ENCODE measurements at regions not wholly inside any gene's neighbourhood (a gene's known extent, or its start where the extent isn't known, plus 50 kb on each side); places are given as distances from the start of the nearest gene placed in this dataset.
A peak's percentile ranks its signal among the peaks of the same experiment; 100 is the strongest.
"Not testable (repeated sequence)": the region's sequence is repeated elsewhere in the genome, so short reads cannot be mapped to it uniquely, and the experiment has no call there.

DNA sequence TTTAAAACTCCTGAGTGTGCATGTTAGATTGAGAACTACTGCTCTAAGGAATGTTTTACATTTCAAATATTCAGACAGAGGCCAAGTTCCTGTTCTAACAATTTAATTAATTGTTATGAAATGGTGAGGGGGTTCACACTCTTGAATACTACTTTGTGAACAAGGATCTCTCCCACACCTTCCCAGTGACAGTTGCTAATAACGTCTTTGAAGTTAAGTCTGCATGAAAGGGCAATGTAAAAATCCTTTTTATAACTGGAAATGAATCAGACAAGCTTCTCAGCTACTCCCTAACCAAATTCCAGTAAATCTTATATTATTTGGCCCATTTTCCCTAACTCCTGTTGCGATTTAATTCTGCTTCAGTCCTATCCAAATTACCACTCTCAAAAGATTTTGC, 828.5 kb upstream of the ADAMTS5 start:
- no peak for DNase-seq

DNA sequence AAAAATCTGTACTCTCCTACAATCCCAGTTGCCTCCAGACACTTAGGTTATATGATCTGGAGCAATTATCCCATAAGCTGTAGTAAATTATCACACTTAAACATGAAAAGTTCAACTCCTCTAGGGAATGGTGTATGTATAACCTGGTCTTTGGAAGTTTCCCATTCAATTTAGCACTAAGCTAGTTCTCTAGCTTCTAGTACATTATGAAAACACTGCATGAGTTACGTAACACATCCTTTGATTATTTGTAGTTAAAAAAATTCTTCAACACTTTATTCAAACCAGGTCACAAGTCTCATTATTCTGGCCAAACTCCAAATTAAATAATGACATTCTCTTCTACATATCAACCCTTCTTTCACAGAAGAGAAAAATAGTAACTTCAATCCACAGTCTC, 827.0 kb upstream of the ADAMTS5 start:
- no peak for DNase-seq

DNA sequence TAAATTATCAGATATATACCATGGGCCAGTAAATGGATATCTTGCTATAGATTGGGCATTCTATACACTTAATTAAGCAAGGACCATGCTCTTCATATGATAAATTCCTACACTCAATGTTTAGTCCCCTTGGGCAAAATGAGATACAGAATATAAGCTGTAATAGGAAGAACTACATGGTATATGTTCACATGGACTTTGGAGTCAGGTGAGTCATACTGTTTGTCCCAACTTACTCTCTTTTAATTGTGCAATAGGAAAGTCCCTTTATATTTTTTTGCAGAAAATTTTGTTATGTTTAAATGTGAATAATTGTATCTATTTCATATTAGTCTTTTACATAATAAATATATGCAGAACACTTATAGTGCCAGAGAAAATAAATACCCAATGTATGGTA, 820.2 kb upstream of the ADAMTS5 start:
- no peak for DNase-seq

DNA sequence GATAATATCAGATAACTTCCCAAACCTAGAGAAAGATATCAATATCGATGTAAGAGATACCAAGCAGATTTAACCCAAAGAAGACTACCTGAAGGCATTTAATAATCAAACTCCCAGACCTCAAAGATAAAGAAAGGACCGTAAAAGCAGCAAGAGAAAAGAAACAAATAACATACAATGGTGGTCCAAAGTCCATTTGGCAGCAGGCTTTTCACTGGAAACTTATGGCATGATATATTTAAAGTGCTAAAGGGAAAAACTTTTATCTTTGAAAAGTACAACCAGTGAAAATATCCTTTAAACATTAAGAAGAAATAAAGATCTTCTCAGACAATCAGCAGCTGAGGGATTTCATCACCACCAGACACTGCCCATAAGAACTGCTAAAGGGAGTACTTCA, 812.7 kb upstream of the ADAMTS5 start:
- DNase-seq, result no peak

DNA sequence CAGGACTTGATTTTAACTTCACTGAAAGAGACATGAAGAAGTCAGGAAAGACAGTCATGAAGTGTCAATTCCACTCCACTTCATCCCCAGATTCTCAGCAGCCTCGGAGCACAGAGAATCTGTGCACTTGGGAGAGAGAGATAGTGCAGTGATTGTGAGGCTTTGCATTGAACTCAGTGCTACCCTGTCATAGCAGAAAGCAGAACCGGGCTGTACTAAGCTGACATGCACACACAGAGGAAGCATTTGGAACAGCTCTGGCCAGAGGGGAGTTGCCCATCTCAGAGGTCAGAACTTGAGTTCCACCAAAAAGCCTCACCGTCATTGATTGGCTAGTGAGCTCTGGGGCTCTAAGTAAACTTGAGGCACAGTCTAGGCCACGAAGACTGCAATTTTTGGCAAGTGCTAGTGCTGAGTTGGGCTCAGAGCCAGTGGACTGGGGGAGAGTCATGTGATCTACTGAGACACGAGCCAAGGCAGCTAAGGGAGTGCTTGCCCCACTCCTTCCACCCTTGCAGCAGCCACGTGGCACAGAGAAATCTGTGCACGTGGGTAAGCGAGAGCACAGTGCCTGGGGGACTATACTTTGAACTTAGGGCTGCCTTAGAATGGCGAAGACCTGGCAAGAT, 810.2 kb upstream of the ADAMTS5 start:
- DNase-seq, result peak; percentile 53

DNA sequence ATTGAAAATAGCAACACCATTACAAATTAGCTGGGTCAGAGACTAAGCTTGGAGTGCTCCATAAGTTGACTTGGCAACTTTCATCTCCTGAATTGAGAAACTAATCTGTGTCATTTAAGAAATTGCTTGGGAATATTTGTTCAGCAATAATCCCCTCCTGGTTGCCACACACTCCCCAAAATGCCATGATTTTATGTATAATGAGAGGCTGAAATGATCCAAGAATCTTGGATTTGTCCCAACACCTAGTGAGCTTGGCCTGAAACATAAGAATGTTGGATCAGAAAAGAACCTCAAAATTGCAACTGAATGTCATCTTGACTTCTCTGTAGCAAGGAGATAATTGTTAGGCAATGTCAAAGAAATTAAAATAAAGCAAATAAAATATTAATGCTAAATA, 805.9 kb upstream of the ADAMTS5 start:
- peak; percentile 62 for DNase-seq

DNA sequence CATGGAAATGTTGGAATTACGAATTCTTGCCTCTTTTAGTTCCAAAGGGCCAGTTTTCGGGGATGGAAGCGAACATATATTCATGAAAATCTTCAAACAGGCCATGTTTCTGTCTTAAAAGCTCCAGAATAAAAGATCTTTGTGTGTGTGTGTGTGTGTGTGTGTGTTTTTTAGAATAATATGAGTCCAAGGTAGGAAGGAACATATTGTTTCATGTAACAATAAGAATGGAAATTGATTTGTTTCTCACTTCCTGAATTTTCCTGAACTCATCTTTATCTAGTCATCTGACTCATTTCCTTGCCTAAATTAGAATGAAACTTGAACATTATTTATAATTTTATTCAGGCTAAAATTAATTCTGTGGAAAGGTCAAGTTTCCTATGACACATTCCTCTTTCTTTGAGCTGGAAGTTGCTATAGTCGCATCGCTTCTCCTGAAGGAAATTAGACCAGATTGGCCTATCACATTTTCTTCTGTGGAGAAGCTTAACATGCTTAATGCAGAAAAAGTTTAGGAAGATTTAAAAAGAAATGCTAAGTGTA, 805.1 kb upstream of the ADAMTS5 start:
- DNase-seq, result no peak

DNA sequence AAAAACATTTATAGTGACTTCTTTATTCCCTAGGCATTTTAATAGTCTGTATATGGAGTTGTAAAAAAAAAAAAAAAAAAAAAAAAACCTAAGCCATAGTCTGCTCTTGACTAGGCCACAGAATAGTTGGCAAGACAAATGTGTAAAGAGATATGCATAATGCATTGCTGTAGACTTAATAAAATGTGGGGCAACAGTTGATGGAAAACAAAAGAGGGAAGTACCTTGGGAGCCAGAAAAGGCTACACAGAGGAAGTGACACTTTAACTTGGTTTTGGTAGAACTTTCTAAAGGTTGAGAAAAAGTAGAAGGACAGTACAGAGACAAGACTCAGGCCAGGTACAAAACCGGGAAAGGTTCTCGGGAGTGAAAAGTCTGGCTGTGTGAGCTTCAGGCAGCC, 802.9 kb upstream of the ADAMTS5 start:
- no peak for DNase-seq

DNA sequence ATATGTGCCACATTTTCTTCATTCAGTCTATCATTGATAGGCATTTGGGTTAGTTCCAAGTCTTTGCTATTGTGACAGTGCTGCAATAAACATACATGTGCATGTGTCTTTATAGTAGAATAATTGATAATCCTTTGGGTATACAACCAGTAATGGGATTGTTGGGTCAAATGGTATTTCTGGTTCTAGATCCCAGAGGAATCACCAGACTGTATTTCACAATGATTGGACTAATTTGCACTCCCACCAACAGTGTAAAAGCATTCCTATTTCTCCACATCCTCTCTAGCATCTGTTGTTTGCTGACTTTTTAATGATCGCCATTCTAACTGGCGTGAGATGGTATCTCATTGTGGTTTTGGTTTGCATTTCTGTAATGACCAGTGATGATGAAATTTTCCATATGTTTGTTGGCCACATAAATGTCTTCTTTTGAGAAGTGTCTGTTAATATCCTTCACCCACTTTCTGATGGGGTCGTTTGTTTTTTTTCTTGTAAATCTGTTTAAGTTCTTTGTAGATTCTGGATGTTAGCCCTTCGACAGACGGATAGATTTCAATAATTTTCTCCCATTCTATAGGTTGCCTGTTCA, 801.3 kb upstream of the ADAMTS5 start:
- not testable (repeated sequence) for DNase-seq

DNA sequence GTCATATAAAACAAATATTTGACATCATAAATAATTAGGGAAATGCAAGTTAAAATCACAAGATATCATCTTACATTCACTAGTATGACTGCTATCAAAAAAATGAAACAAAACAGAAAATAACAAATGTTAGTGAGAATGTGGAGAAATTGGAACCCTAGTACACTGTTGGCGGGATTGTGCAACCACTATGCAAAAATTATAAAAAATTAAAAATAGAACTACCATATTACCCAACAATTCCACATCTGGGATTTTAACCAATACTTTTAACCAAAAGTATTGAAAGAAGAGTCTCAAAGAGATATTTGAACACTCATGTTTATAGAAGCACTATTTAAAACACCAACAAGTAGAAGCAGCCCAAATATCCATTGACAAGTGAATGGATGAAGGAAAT, 797.2 kb upstream of the ADAMTS5 start:
- DNase-seq, result no peak

DNA sequence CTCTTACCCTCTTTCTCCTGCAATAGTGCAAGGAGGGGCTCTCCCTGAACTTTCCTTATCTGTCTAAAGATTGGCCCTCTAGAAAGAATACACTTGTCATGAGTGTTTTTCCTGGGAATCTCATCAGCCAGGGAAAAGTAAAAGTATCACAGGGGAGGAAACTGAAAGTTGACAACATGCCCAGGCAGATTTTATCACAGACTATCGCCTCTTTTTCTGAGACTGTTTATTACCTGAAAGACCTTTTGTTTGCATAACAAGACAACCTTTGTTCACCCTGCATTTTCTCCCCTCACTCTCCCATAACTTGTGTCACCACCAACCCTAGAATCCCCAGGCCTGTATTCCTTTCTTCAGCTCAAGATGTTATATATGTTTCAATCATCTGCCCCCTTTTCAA, 794.7 kb upstream of the ADAMTS5 start:
- DNase-seq, result no peak

DNA sequence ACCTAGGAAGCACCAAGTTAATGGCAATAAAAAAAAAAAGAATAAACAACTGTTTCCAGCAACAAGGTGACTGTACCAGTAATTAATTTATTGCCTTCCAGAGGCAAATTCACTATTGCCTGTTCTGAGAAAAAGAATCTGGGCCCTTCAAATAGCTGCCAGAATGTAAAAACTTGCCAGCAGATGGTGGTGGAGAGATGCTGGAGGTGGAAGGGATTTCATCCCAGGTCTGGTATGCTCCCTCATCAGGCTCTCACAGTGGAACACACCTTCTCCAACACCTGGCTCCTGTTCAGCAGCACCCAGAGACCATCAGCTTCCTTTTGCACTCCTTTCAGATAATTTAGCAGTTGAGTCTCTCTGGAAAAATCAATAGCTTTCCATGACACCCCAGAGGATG, 792.9 kb upstream of the ADAMTS5 start:
- no peak for DNase-seq

DNA sequence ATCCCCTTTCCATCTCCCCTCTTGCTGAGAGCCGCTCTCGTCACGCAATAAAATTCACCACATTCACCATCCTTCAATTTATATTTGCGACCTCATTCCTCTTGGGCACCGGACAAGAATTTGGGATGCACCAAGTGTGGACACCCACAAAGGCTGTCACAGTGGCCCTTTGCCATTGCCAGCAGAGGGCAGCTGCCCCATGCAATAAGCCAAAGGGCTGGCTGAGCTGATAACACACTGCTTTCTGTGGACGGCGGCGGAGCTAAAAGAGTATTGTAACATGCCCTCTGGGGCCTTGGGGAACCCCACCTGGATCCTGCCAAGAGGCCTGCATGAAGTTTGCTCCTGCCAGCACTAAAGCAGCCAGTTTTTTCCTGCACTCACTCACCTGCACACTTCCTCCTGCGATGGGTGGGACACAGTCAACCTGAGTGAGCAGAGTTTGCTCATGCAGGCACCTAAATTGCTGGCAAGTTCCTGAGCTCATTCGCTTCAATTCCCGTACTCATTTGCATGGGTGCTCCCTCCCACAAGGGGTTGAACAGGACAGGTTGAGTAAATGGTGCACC, 792.3 kb upstream of the ADAMTS5 start:
- DNase-seq, result no peak

DNA sequence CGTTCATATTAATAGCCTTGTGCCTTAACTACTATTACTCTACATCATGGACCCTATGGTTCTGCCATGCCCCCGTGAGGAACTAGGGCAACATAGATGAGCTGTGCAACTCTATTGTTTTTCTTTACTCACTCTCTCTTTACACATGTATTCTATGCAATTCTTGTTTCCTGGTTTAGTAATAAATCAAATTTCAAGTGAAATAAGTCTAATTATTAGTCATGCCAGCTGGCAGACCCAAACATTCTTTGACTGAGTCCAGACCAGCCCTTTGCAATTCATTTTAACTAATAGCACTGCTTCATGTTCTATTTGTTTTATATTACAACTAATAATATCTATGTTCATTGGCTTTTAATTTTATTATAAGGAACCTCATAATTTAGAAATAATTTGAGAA, 789.3 kb upstream of the ADAMTS5 start:
- no peak for DNase-seq

DNA sequence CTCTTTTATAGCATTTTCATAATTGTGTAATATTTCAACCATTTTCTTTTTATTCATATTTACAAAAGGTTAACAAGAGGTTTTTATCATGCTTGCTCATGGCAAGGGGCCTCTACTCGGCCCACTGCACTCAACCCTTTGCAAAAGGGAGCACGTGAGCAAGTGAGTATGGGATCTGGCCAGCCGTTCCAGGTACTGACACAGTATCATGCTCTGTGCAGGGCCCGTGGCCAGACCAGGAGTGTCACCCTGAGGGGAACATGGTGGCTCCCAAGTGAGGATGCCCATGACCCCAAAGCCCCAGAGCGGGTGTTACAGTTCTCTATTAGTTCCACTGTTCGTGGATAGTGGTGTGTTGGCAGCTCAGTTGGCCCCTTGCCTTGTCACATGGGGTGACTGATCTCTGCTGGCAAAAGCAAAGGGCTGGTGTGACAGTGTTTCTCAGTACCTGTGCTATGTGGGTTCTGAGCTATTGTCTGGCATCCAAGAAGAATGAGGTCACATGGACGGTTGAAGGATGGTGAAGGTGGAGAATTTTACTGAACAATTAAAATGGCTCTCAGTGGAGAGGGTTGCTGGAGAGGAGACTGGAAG, 777.2 kb upstream of the ADAMTS5 start:
- DNase-seq, result no peak

DNA sequence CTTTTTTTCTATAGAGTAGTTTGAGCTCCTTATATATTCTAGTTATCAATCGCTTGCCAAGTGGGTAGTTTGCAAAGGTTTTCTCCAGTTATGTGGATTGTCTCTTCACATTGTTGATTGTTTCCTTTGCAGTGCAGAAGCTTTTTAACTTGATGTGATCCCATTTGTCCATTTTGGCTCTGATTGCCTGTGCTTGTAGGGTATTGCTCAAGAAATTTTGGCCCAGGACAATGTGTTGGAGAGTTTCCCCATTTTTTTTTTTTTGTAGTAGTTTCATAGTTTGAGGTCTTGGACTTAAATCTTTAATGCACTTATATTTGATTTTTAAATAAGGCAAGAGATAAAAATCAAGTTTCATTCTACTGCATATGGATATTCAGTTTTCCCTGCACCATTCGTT, 774.8 kb upstream of the ADAMTS5 start:
- DNase-seq, result no peak

DNA sequence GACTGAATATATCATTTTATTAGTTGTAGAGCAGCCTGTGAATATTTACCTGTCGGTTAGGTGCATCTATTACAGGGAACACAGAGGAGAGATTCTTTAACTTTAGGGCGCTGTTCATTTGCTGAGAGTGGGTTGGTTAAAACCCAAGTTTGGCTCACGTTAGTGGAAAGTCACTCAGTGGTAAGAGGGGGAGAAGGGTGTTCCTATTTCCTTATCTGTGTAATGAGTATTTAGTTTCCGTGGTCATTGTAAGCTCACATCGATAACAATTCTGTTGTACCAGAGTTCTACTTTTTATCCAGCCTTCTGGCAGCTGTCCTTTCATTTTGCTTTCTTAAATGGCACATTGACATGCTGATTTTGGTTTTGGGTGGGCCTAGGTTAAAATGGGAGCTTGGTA, 773.2 kb upstream of the ADAMTS5 start:
- no peak for DNase-seq

DNA sequence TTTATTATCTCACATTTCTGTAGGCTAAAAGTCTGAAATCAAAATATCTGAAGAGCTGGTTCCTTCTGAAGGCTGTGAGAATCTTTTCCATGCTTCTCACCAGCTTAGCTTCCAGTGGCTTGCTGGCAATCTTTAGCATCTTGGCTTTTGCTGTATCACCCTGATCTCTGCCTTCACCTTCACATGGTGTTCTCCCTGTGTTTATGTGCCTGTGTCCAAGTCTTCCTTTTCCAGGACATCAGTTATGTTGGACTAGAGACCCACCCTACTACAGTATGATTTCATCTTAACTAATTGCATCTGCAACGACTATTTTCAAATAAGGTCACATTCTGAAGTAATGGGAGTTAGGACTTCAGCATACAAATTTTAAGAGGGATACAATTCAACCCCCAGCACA, 772.3 kb upstream of the ADAMTS5 start:
- DNase-seq, result no peak

DNA sequence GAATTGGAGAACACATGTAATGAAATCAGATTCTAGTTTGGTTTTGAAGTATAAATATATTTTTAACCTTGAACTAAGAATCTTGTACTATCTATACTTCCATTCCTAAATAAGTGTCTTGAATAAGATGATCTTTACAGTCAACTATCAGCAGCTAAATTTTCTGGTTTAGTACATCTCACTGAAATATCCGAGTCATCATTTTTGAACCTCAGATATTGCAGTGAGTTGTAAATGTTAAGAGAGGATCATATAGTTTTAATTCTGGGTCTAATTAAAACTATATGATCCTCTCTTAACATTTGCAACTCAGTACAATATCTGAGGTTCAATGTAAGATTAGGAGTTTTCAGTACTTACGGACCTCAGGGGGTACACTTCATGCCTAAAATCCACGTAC, 768.8 kb upstream of the ADAMTS5 start:
- DNase-seq, result no peak

DNA sequence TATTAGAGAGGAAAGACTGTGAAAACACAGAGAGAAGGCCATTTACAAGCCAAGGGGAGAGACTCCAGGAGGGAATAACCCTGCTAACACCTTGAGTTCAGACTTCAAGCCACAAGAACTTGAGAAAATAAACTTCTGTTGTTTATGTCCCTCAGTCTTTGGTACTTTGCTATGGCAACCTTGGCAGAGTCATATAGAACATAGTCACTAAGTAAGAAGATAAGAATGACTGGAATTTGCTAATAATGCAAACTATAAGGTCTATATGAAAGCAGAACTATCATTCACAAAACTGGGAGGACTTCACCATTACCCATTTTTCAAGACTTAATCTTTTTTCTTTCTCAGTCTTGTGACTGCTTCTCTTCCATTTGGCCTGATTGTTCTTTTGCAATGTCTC, 767.3 kb upstream of the ADAMTS5 start:
- DNase-seq, result no peak

DNA sequence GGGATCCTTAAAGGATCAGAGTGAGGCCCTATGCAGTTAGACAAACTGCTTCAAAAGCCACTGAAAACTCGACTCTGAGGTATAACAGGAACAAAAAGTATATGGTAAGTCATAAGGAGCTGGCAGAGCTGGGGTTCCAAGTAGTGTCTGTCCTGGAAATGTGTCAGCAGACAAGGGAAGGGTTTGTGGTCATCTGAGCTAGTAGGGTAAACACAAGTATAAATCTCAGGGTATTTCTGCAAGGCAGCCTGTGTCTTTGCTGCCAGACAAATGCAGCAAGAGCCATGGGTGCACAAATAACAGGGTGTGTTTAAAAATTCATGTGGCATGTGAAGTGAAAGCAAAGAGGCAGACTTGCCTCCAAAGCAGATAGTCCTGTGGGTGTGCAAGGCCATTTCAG, 759.0 kb upstream of the ADAMTS5 start:
- no peak for DNase-seq

DNA sequence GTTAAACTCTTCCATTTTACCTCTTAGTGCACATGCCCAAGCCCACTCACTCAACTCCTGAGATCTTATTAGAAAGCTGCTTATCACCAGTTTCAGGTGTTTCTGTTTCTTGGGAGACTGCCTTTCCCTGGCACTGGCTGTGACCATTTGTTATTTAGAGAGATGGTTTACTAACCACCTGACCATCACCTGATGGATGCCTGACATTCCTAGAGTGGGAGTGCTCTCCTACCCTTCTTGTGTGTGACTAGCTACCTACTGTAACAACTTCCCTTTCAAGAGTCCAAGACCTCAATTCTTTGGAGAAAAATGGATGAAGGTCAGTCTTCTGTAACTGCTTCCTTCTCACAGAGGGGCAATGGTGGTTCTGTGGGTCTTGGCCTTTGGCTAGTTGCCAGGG, 755.2 kb upstream of the ADAMTS5 start:
- DNase-seq, result no peak

DNA sequence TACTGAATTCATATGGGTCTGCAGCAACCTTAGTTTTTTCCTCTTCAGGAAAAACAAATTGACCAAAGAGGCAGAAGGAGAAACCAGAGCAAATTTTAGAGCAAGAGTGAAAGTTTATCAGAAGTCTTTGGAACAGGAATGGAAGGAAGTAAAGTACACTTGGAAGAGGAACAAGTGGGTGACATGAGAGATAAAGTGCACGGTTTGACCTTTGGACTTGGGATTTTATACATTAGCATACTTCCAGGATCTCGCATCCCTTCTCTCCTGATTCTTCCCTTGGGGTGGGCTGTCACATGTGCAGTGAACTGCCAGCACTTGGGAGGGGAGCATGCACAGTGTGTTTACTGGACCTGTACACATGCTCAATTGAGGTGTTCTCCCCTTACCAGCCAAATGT, 754.8 kb upstream of the ADAMTS5 start:
- DNase-seq, result no peak

DNA sequence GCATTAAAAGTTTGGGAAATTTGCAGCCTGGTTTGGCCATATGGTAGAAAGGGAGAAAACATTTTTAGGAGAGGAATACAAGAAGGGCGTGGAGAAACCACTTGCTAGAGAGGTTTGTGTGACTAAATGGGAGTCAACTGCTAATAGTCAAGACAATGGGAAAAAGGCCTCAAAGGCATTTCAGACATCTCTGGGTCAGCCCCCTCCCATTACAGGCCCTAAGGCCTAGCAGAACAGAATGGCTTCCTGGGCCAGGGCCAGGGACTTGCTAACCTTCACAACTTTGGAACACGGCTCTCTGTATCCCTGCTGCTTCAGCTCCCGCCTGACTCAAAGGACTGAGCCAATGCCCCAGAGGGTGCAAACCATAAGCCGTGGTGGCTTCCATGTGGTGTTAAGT, 752.3 kb upstream of the ADAMTS5 start:
- no peak for DNase-seq
